ENCODE measurements at regions not wholly inside any gene's neighbourhood (a gene's known extent, or its start where the extent isn't known, plus 50 kb on each side); places are given as distances from the start of the nearest gene placed in this dataset.
"Not testable (repeated sequence)": the region's sequence is repeated elsewhere in the genome, so short reads cannot be mapped to it uniquely, and the experiment has no call there.

DNA sequence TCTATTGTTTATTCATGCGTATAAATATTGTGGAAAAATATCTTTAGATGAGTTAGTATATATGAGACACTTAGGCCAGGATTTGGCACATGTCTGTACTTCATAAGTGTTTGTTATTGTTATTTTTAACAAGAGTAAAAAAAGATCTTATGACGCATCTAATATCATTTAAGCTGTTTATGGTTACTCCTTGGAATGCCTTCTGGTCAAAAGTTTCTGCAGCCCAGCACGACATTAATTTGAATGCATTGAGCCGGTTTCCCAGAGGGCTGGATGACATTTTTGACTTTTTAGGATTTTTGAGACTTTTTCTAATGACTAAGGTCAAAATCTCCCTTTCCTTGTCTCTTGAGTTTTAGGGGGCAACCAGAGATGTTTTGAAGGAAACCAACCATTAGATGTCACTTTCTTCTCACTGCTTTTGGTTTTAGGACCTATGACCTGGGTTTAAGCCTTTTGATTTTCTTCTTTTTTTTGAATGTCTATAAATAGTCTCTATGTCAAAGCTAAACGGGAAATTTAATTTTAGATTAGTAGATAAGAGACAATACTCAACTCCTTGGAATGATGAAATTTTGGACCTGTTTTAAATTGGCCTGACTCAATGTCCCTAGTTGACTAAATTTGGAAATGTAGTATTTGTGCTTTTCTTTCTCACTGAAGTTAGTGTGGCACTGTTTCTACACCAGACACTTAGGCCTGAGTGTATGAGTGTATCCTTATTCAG is 215.5 kb downstream of the AEBP2 start:
- Mint-ChIP-seq H3K36me3 (ENCODE audit: low read depth) (no peaks in the 10 kb centered on the region), H3K27me3 (ENCODE audit: low read depth) (no peaks in the 10 kb centered on the region), H3K4me3 (no peak overlapping the region), H3K9me3 (no peaks in the 10 kb centered on the region), H3K27ac (no peak overlapping the region), H3K4me1 (ENCODE audit: low read depth) (no peaks in the 10 kb centered on the region)
- CTCF ChIA-PET, result no interaction called here
- DNase-seq, result no peak
- intact Hi-C loops (cut with micrococcal nuclease), result no loop called here

DNA sequence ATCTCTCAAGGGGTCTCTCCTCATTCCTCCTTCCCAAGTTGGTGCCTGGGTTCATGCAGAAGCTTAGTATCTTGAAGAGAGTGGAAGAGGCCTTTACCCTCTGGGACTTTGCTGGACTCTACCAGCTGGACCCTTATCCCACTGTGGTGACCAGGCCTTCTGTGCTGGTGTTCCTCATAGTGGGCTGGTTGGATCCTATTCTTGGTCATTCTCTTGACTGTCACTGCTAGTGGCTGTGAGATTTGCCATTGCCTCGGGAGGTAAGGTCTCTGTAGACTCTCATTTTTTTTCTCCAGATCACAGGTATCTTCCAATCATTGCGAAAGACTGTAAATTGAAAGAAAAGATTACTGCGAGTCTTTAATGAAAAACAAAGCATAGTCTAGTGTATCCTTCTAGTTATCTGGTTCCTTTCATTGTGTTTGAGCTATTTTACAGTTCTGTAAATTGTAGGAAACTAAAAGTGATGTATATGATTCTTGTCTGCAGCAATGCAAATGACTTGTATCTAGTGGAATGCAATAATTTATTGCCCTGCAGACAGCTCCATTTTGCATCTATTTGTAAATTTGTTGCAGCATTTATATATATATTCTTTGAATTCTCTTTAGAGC is 217.9 kb downstream of the AEBP2 start:
- DNase-seq, result no peak
- Mint-ChIP-seq H3K4me3 (no peak overlapping the region), H3K27ac (no peak overlapping the region), H3K4me1 (ENCODE audit: low read depth) (peaks cover 4% of the 10 kb centered on the region), H3K27me3 (ENCODE audit: low read depth) (no peaks in the 10 kb centered on the region), H3K36me3 (ENCODE audit: low read depth) (no peaks in the 10 kb centered on the region), H3K9me3 (no peaks in the 10 kb centered on the region)
- intact Hi-C loops (cut with micrococcal nuclease), result no loop called here
- CTCF ChIA-PET, result interaction anchor here (1.2 kb wide), 1 partner anchor 82 kb away, joined by 4 read pairs; no protein-coding TSS in a partner anchor

DNA sequence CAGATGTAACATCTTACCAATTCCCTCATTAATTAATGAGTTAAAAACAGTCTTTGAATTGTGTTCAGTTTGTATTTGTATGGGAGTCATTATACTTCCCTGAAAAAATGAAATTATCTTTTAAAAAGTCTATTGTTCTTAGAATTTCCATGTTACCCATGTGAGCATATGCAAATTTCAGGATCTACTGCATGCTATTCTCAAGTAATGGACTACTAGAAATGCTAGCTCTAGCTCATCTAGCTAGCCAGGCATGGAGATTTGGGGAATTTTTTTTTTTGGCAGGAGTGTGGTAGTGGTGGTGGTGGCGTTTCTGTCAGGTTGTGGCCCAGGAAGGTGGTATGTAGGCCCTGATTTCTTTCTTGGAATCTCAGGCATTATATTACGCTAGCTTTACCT is 218.4 kb downstream of the AEBP2 start:
- CTCF ChIA-PET, result interaction anchor here (1.2 kb wide), 1 partner anchor 81 kb away, joined by 4 read pairs; no protein-coding TSS in a partner anchor
- intact Hi-C loops (cut with micrococcal nuclease), result no loop called here
- Mint-ChIP-seq H3K36me3 (ENCODE audit: low read depth) (no peaks in the 10 kb centered on the region), H3K9me3 (no peaks in the 10 kb centered on the region), H3K27ac (no peak overlapping the region), H3K27me3 (ENCODE audit: low read depth) (no peaks in the 10 kb centered on the region), H3K4me1 (ENCODE audit: low read depth) (peaks cover 4% of the 10 kb centered on the region), H3K4me3 (no peak overlapping the region)
- no peak for DNase-seq

DNA sequence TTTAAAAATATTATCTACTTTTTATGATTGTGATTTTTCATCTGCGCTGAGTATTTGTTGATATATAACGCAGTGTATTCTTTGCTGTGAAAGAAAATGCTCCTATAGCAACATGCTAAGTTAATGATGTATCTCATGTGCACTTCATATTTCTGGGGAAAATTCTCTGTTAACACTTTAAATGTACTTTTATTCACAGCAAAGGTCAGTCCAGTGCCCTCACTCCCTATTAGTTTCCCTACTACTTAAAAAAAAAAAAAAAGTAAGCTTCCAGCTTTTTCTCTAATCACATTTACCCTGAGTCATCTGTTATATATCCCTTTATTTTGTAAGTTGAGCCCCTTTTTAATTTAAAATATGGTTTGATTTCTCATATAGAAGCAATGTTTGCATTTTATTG is 219.8 kb downstream of the AEBP2 start:
- H3K9me3 Mint-ChIP-seq, result no peaks in the 10 kb centered on the region
- H3K36me3 Mint-ChIP-seq (ENCODE audit: low read depth), result no peaks in the 10 kb centered on the region
- no peak overlapping the region for H3K27ac Mint-ChIP-seq
- CTCF ChIA-PET, result no interaction called here
- intact Hi-C loops (cut with micrococcal nuclease), result no loop called here
- H3K27me3 Mint-ChIP-seq (ENCODE audit: low read depth), result no peaks in the 10 kb centered on the region
- H3K4me1 Mint-ChIP-seq (ENCODE audit: low read depth), result peaks cover 4% of the 10 kb centered on the region
- H3K4me3 Mint-ChIP-seq, result no peak overlapping the region
- no peak for DNase-seq

DNA sequence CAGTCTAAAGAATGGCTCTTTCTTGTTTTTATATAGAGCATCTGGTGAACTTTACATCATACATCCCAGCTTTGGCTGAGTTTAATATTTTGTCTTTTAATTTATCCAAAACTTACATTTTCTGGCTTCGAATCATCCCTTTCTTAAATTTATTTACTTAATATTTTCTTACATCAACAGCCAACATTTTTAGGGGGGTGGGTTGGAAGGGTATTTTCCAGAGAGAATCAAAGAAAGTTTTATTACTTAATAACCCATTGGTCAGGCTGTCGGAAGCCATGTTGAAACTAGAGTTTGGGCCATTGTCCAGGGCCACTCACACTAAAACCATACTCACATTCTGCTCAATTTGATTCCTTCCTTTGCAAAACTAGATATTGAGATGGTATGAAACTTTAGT is 220.2 kb downstream of the AEBP2 start:
- Mint-ChIP-seq H3K27me3 (ENCODE audit: low read depth) (no peaks in the 10 kb centered on the region), H3K4me1 (ENCODE audit: low read depth) (peaks cover 4% of the 10 kb centered on the region), H3K27ac (no peak overlapping the region), H3K4me3 (no peak overlapping the region), H3K9me3 (no peaks in the 10 kb centered on the region), H3K36me3 (ENCODE audit: low read depth) (no peaks in the 10 kb centered on the region)
- intact Hi-C loops (cut with micrococcal nuclease), result no loop called here
- CTCF ChIA-PET, result no interaction called here
- no peak for DNase-seq

DNA sequence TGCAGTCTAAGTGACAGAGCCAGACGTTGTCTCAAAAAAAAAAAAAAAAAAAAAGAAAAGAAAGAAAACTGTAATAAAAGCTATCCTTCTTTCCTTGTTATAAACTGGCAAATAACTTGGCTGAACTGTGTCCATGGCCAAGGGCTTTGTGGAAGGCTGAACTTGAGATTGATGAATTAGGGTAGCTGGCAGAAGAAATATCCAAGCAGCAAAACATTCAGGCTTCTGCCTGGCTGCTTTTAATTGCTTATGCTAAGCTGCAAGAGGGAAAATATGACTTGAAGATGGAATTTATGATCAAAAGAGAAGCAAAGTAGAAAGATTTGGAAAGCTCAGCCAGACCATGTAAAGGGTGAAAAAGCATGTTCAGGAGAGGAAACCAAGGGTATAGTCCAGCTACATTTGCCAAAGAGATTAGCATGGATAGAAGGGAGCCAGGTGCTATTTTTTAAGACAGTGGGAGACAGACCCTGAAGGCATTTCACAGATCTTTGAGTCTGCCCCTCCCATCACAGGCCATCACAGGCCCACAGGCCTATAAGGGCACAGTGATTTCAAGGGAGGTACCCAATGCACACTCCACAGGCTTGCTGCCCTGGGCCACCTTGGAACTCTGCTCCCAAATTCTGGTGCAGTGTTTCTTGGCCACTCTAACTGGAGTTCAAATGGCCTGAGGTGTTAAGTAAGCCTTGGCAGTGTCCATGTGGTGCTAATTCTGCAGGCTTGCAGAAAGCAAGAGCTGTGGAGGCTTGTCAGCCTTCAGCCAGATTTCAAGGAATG is 226.0 kb downstream of the AEBP2 start:
- intact Hi-C loops (cut with micrococcal nuclease), result no loop called here
- CTCF ChIA-PET, result no interaction called here
- Mint-ChIP-seq H3K4me1 (ENCODE audit: low read depth) (peaks cover 4% of the 10 kb centered on the region), H3K9me3 (no peaks in the 10 kb centered on the region), H3K4me3 (no peak overlapping the region), H3K27ac (no peak overlapping the region), H3K27me3 (ENCODE audit: low read depth) (no peaks in the 10 kb centered on the region), H3K36me3 (ENCODE audit: low read depth) (no peaks in the 10 kb centered on the region)
- no peak for DNase-seq

DNA sequence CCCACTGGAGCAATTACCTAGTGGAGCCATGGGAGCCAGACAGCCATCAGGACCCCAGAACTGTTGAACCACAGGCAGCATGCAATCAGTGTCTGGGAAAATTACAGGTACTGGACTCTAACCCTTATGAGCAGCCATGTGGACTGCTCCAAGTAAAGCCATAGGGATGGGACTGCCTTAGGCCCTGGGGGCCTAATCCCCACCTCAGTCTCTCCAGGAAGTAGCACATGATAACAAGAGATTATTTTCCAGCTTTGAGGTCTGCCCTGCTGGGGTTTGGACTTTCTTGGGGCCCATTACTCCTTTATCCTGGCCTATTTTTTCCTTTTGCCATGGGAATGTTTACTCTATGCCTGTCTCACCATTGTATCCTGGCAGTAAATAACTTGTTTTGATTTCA is 226.8 kb downstream of the AEBP2 start:
- intact Hi-C loops (cut with micrococcal nuclease), result no loop called here
- peaks cover 1% of the 10 kb centered on the region for H3K4me1 Mint-ChIP-seq (ENCODE audit: low read depth)
- no peaks in the 10 kb centered on the region for H3K9me3 Mint-ChIP-seq
- no peaks in the 10 kb centered on the region for H3K27me3 Mint-ChIP-seq (ENCODE audit: low read depth)
- no peak for DNase-seq
- H3K36me3 Mint-ChIP-seq (ENCODE audit: low read depth), result no peaks in the 10 kb centered on the region
- no peak overlapping the region for H3K4me3 Mint-ChIP-seq
- CTCF ChIA-PET, result no interaction called here
- no peak overlapping the region for H3K27ac Mint-ChIP-seq

DNA sequence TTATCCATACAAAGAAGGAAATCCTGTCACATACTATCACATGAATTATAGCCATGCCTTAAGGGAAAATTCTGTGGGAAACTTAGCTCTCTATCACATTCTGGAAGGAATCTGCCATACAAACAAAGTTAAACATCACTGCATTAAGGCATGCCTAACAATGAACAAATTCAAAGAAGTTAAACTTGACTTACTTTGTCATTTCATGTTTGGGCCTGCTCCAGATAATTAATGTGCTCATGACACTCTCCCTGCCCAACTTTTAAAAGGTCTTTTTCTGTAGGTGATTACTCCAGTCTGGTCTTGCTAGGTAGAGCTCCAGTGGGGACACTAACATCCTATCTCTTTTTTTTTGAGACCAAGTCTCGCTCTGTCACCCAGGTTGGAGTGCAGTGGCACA is 230.5 kb downstream of the AEBP2 start:
- no peak for DNase-seq
- intact Hi-C loops (cut with micrococcal nuclease), result no loop called here
- no peaks in the 10 kb centered on the region for H3K27me3 Mint-ChIP-seq (ENCODE audit: low read depth)
- CTCF ChIA-PET, result no interaction called here
- H3K4me1 Mint-ChIP-seq (ENCODE audit: low read depth), result no peaks in the 10 kb centered on the region
- H3K9me3 Mint-ChIP-seq, result no peaks in the 10 kb centered on the region
- H3K4me3 Mint-ChIP-seq, result no peak overlapping the region
- H3K36me3 Mint-ChIP-seq (ENCODE audit: low read depth), result no peaks in the 10 kb centered on the region
- H3K27ac Mint-ChIP-seq, result no peak overlapping the region

DNA sequence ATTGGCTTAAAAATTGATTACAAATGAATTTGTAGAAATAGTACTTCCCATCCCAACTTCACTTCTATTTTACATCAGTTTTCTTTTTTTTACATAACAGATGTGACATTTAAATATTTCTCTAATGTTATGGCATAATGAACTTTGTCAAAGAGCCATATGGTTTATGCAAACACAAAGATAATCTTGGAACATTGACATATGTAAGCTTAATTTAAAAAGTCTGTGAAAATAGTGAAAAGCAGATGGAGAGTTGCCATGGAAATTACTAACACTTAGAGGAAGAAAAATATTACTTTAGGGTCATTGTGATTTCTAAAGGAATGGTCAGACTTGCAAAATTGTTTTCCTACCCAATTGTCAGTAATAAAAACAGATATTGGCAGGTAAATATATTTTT is 232.4 kb downstream of the AEBP2 start:
- intact Hi-C loops (cut with micrococcal nuclease), result no loop called here
- CTCF ChIA-PET, result no interaction called here
- Mint-ChIP-seq H3K9me3 (peaks cover 3% of the 10 kb centered on the region), H3K4me1 (ENCODE audit: low read depth) (peaks cover 6% of the 10 kb centered on the region), H3K27me3 (ENCODE audit: low read depth) (no peaks in the 10 kb centered on the region), H3K4me3 (no peak overlapping the region), H3K27ac (no peak overlapping the region), H3K36me3 (ENCODE audit: low read depth) (no peaks in the 10 kb centered on the region)
- no peak for DNase-seq

DNA sequence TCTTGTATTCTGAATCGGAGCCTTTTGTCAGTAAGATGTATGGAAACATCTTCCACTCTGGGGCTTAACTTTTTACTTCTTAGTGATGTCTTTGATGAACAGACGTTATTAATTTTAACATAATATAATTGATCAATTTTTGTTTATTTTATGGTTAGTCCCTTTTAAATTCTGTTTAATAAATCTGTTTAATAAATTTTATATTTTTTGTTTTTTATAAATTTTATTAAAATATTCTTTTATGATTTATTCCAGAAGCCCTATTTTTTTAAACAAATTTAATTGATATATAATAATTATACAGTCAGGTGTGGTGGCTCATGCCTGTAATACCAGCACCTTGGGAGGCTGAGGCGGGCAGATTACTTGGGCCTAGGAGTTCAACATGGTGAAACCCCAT is 235.1 kb downstream of the AEBP2 start:
- Mint-ChIP-seq H3K4me1 (ENCODE audit: low read depth) (peaks cover 23% of the 10 kb centered on the region), H3K36me3 (ENCODE audit: low read depth) (peaks cover 2% of the 10 kb centered on the region), H3K27me3 (ENCODE audit: low read depth) (no peaks in the 10 kb centered on the region), H3K27ac (no peak overlapping the region), H3K4me3 (no peak overlapping the region), H3K9me3 (peaks cover 18% of the 10 kb centered on the region)
- no peak for DNase-seq
- CTCF ChIA-PET, result interaction anchor here (1.6 kb wide), 1 partner anchor 12 kb away, joined by 5 read pairs; no protein-coding TSS in a partner anchor
- intact Hi-C loops (cut with micrococcal nuclease), result no loop called here

DNA sequence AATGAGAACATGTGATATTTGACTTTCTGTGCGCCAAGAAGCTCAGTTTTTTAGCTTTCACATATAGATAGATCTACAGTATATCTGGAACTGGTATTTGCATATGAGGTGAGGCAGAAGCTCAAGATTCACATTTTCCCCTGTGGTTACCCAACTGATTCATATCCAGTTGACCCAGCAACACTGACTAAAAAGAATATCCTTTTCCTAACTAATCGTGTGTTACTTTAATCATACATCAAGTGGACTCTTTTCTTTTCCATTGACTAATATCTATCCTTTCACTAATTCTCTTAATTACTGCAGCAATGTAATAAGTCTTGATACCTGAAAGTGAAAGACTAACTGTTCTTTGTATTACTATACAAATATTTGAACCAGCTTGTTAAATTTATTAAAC is 236.1 kb downstream of the AEBP2 start:
- no peak overlapping the region for H3K4me3 Mint-ChIP-seq
- peaks cover 5% of the 10 kb centered on the region for H3K36me3 Mint-ChIP-seq (ENCODE audit: low read depth)
- no peak for DNase-seq
- peaks cover 24% of the 10 kb centered on the region for H3K9me3 Mint-ChIP-seq
- H3K4me1 Mint-ChIP-seq (ENCODE audit: low read depth), result peaks cover 31% of the 10 kb centered on the region
- no peak overlapping the region for H3K27ac Mint-ChIP-seq
- no peaks in the 10 kb centered on the region for H3K27me3 Mint-ChIP-seq (ENCODE audit: low read depth)
- CTCF ChIA-PET, result interaction anchor here (1.6 kb wide), 1 partner anchor 13 kb away, joined by 5 read pairs; no protein-coding TSS in a partner anchor
- intact Hi-C loops (cut with micrococcal nuclease), result loop anchor here (1.0 kb wide), 3 partner anchors 123 to 243 kb away; no protein-coding TSS in a partner anchor

DNA sequence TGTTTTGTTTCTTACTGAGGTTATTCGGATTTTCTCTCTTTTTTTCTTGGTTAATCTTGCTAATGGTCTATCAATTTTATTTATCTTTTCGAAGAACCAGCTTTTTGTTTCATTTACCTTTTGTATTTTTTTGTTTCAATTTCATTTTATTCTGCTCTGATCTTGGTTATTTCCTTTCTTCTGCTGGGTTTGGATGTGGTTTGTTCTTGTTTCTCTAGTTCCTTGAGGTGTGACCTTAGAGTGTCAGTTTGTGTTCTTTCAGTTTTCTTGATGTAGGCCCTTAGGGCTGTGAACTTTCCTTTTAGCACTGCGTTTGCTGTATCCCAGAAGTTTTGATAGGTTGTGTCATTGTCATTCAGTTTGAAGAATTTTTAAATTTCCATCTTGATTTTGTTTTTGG is 239.2 kb downstream of the AEBP2 start:
- H3K27ac Mint-ChIP-seq, result peak overlapping the region; percentile 46
- intact Hi-C loops (cut with micrococcal nuclease), result loop anchor here (1.0 kb wide), 1 partner anchor 156 kb away; no protein-coding TSS in a partner anchor
- H3K27me3 Mint-ChIP-seq (ENCODE audit: low read depth); CTCF ChIA-PET; H3K36me3 Mint-ChIP-seq (ENCODE audit: low read depth); DNase-seq: not testable (repeated sequence)
- H3K4me3 Mint-ChIP-seq, result peak overlapping the region; percentile 10
- H3K9me3 Mint-ChIP-seq, result peaks cover 28% of the 10 kb centered on the region
- peaks cover 40% of the 10 kb centered on the region for H3K4me1 Mint-ChIP-seq (ENCODE audit: low read depth)
